ENCODE measurements at regions not wholly inside any gene's neighbourhood (a gene's known extent, or its start where the extent isn't known, plus 50 kb on each side); places are given as distances from the start of the nearest gene placed in this dataset.
"Not testable (repeated sequence)": the region's sequence is repeated elsewhere in the genome, so short reads cannot be mapped to it uniquely, and the experiment has no call there.

DNA sequence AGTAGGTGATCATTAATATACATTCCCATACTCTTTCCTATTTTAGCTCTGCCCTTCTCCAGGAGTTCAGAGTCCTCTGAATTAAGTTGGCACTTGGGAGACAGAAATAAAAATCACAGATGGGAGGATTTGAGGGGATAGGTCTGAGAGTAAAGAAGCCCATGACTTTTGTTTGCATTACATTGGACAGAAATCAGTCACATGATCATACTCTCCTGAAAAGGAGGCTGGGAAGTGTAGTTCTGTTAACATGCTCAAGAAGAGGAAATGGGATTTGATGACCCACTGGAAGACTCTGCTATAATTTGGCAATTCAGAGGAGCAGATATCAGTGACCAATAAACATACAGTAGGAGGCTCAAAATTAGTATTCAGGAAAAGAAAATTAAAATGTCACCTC, 674.9 kb upstream of the C16orf82 start:
- no peaks in the 10 kb centered on the region for H3K36me3 ChIP-seq (ENCODE audit: low read depth)
- no peaks in the 10 kb centered on the region for H3K9me3 ChIP-seq
- no peak overlapping the region for H3K4me3 ChIP-seq
- intact Hi-C loops (cut with DNase I, micrococcal nuclease), result no loop called here
- DNase-seq (no peak), ATAC-seq (no peak)
- TF ChIP-seq, protein P1, sequence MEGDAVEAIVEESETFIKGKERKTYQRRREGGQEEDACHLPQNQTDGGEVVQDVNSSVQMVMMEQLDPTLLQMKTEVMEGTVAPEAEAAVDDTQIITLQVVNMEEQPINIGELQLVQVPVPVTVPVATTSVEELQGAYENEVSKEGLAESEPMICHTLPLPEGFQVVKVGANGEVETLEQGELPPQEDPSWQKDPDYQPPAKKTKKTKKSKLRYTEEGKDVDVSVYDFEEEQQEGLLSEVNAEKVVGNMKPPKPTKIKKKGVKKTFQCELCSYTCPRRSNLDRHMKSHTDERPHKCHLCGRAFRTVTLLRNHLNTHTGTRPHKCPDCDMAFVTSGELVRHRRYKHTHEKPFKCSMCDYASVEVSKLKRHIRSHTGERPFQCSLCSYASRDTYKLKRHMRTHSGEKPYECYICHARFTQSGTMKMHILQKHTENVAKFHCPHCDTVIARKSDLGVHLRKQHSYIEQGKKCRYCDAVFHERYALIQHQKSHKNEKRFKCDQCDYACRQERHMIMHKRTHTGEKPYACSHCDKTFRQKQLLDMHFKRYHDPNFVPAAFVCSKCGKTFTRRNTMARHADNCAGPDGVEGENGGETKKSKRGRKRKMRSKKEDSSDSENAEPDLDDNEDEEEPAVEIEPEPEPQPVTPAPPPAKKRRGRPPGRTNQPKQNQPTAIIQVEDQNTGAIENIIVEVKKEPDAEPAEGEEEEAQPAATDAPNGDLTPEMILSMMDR (IDR thresholded peaks at IDR 0.05), result no peak
- H3K4me1 ChIP-seq (ENCODE audit: low read depth), result no peaks in the 10 kb centered on the region

DNA sequence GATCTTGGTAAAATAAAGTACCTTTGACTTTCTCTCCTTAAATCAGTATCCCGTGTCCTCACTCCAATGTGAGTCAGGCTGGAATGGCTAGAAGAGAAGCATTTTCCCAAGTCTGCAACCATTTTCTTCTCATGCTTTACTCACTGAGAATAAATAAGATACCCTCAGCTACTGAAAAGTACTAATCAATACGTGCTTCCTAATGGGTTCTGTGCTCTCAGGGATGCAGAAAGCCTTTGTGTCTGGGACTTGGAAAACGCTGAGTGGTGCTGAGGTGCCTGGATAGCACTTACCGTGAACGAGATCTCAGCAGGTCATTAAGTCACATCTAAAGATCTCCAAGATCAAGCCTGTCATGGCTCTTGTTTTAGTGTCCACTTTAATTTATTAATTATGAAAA, 672.3 kb upstream of the C16orf82 start:
- TF ChIP-seq, protein P1 (IDR thresholded peaks at IDR 0.05), result no peak
- ATAC-seq, result no peak
- Histone ChIP-seq H3K4me1 (ENCODE audit: low read depth) (no peaks in the 10 kb centered on the region), H3K9me3 (no peaks in the 10 kb centered on the region), H3K4me3 (no peak overlapping the region), H3K36me3 (ENCODE audit: low read depth) (no peaks in the 10 kb centered on the region)
- no peak for DNase-seq
- intact Hi-C loops (cut with DNase I, micrococcal nuclease), result no loop called here

DNA sequence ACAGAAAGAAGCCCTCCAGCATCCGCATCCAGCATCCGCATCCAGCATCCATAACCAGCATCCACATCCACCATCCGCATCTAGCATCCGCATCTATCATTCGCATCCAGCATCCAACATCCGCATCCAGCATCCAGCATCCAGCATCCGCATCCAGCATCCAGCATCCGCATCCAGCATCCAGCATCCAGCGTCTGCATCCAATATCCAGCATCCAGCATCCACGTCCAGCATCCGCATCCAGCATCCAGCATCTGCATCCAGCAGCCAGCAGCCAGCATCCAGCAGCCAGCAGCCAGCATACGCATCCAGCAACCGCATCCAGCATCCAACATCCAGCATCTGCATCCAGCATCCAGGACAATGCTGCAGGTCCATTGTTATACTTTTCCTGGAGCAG, 671.0 kb upstream of the C16orf82 start:
- no peaks in the 10 kb centered on the region for H3K36me3 ChIP-seq (ENCODE audit: low read depth)
- no peak overlapping the region for H3K4me3 ChIP-seq
- H3K4me1 ChIP-seq (ENCODE audit: low read depth), result no peaks in the 10 kb centered on the region
- TF ChIP-seq, protein P1 (IDR thresholded peaks at IDR 0.05), result no peak
- DNase-seq, result no peak
- no peaks in the 10 kb centered on the region for H3K9me3 ChIP-seq
- no peak for ATAC-seq
- intact Hi-C loops (cut with DNase I, micrococcal nuclease), result no loop called here

DNA sequence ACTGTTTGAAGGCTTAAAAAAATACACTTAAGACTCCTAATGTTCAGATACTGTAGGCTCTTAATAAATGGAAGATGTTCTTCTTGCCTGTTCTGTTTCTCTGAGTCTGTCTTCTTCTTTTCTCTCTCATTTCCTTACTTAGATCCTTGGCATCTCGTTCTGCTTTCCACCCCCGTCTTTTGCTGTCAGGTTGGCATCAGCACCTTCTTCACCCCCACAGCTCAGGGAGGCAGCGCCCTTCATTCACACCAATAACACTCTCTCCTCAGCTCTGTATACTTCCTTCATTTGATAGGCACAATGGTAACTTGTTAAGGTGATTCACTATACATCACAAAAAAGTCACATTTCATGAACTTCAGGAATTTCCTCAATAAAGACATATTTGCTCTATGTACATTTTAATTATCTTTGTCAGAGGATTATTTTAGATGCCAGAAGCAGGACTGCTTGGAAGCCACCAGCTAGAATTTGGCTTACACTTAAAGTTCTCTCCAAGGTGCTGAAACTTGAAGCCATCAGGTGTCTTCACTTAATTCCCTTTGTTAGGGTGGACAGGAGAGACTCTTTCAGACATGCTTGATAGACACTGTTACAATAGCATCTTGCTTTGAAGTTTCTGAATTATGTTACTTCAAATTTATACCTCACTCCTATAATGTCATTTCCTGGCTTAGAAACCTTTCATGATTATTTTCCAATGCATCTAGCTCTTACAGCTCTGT, 670.1 kb upstream of the C16orf82 start:
- Histone ChIP-seq H3K4me3 (no peak overlapping the region), H3K36me3 (ENCODE audit: low read depth) (no peaks in the 10 kb centered on the region), H3K4me1 (ENCODE audit: low read depth) (no peaks in the 10 kb centered on the region), H3K9me3 (no peaks in the 10 kb centered on the region)
- TF ChIP-seq, protein P1 (IDR thresholded peaks at IDR 0.05), result no peak
- intact Hi-C loops (cut with DNase I, micrococcal nuclease), result no loop called here
- no peak for DNase-seq
- no peak for ATAC-seq

DNA sequence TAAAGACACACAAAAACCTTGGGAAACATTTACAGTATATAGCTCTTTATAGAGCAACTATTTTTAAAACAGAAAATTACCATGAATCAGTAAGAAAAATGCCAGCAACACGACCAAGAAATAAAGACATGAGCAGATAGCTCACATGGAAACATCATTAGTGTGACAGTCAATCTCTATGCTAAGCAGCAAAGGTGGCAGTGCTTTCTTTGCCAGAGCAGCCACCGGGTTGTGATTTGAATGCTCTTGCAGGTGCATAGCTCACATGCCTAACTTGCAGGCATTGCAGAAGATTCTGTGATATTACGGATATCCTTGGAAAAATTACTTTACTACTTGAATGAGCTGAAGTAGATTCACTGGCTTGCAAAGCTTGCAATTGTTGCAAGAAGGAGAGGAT, 652.9 kb upstream of the C16orf82 start:
- peaks cover 4% of the 10 kb centered on the region for H3K9me3 ChIP-seq
- H3K4me3 ChIP-seq, result no peak overlapping the region
- intact Hi-C loops (cut with DNase I, micrococcal nuclease), result no loop called here
- no peak for DNase-seq
- no peak for ATAC-seq
- no peaks in the 10 kb centered on the region for H3K4me1 ChIP-seq (ENCODE audit: low read depth)
- TF ChIP-seq, protein P1 (IDR thresholded peaks at IDR 0.05), result no peak
- H3K36me3 ChIP-seq (ENCODE audit: low read depth), result no peaks in the 10 kb centered on the region

DNA sequence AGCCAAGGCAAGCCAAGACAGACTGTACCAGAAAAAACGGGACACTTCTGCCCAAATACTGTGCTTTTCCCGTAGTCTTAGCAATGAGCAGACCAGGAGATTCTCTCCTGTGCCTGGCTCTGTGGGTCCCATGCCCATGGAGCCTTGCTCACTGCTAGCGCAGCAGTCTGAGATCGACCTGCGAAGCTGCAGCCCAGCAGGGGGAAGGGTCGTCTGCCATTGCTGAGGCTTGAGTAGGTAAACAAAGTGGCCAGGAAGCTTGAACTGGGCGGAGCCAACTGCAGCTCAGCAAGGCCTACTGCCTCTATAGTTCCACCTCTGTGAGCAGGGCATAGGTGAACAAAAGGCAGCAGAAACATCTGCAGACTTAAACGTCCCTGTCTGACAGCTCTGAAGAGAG, 647.3 kb upstream of the C16orf82 start:
- ATAC-seq; H3K4me1 ChIP-seq (ENCODE audit: low read depth); intact Hi-C loops (cut with DNase I, micrococcal nuclease): not testable (repeated sequence)

More for the DNA sequence above, 647.3 kb upstream of the C16orf82 start:
- DNase-seq; H3K36me3 ChIP-seq (ENCODE audit: low read depth); H3K9me3 ChIP-seq; H3K4me3 ChIP-seq: not testable (repeated sequence)
